ENCODE measurements at regions not wholly inside any gene's neighbourhood (a gene's known extent, or its start where the extent isn't known, plus 50 kb on each side); places are given as distances from the start of the nearest gene placed in this dataset.

DNA sequence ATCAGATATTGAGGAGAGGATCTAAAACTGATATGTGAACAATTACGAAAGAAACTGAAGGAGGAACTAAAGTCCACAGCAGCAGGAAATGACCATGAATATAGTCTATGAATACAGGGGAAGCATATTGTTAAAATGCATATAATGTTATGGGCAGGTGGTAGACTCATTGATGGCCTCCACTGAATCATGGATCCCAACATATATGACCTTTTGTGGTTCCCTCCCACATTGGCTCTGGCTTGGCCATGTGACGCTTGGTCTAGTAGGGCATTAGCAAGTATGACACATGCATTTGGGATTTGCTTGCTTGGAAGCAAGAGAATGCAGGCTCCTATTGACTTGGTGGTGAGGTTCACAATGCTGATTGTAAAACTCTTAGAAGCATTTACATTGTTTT lies 55.2 kb upstream of the RAB18 start:
- H3K79me2 ChIP-seq (ENCODE audit: insufficient read depth, low read length): no peaks in the 10 kb centered on the region
- no peaks in the 10 kb centered on the region for H3K9me2 ChIP-seq (replicated peaks; ENCODE audit: low read depth, low read length)
- no peak overlapping the region for H2AFZ ChIP-seq (ENCODE audit: low read length)
- no peak overlapping the region for H3K9ac ChIP-seq (ENCODE audit: low read depth, low read length, poor library complexity, severe bottlenecking)
- H3K36me3 ChIP-seq (ENCODE audit: insufficient read depth, low read length): no peaks in the 10 kb centered on the region
- no peak overlapping the region for H3K4me3 ChIP-seq (ENCODE audit: low read length, poor library complexity, severe bottlenecking)
- H3F3A ChIP-seq (ENCODE audit: low read depth): no peaks in the 10 kb centered on the region
- no peaks in the 10 kb centered on the region for H4K20me1 ChIP-seq (ENCODE audit: insufficient read depth, low read length, poor library complexity, severe bottlenecking)
- H3K4me1 ChIP-seq (ENCODE audit: insufficient read depth, low read length, poor library complexity, severe bottlenecking): no peaks in the 10 kb centered on the region
- TF ChIP-seq EZH2phosphoT487 (IDR thresholded peaks at IDR 0.05; ENCODE audit: borderline replicate concordance): no peak
- TF ChIP-seq, protein P1, sequence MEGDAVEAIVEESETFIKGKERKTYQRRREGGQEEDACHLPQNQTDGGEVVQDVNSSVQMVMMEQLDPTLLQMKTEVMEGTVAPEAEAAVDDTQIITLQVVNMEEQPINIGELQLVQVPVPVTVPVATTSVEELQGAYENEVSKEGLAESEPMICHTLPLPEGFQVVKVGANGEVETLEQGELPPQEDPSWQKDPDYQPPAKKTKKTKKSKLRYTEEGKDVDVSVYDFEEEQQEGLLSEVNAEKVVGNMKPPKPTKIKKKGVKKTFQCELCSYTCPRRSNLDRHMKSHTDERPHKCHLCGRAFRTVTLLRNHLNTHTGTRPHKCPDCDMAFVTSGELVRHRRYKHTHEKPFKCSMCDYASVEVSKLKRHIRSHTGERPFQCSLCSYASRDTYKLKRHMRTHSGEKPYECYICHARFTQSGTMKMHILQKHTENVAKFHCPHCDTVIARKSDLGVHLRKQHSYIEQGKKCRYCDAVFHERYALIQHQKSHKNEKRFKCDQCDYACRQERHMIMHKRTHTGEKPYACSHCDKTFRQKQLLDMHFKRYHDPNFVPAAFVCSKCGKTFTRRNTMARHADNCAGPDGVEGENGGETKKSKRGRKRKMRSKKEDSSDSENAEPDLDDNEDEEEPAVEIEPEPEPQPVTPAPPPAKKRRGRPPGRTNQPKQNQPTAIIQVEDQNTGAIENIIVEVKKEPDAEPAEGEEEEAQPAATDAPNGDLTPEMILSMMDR (conservative IDR thresholded peaks at IDR 0.05; ENCODE audit: low read length): no peak
- H3K4me2 ChIP-seq (ENCODE audit: low read depth, low read length, poor library complexity, severe bottlenecking): no peak overlapping the region
- H3K27me3 ChIP-seq (ENCODE audit: insufficient read depth, low read length, poor library complexity, severe bottlenecking): no peaks in the 10 kb centered on the region
- H3K9me3 ChIP-seq (ENCODE audit: insufficient read depth, low read depth, low read length): no peaks in the 10 kb centered on the region

DNA sequence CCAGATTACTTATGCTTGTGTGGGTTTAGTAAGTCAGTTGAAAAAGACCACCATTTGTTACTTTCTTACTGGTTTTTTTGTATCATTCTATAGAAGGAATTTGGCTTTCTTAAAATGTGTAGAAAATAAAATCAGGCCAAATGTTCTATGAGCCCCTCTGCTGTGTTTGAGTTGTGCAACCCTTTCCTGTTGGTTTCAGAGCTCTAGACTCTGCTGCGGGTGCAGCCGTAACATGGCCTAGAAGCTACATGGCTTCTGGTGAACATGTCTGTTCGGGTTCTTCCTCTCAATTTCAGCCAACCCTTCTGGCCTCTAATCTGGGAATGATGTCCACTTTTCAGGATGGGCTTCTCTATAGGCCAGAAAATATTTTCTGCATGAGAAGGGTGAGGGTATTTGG lies 56.6 kb upstream of the RAB18 start:
- Histone ChIP-seq H3K27me3 (ENCODE audit: insufficient read depth, low read length, poor library complexity, severe bottlenecking) (no peaks in the 10 kb centered on the region), H3K9me2 (replicated peaks; ENCODE audit: low read depth, low read length) (no peaks in the 10 kb centered on the region), H3K36me3 (ENCODE audit: insufficient read depth, low read length) (no peaks in the 10 kb centered on the region), H2AFZ (ENCODE audit: low read length) (no peak overlapping the region; the same call in 1 of the 2 replicates), H4K20me1 (ENCODE audit: insufficient read depth, low read length, poor library complexity, severe bottlenecking) (no peaks in the 10 kb centered on the region), H3K9me3 (ENCODE audit: insufficient read depth, low read depth, low read length) (no peaks in the 10 kb centered on the region), H3K79me2 (ENCODE audit: insufficient read depth, low read length) (no peaks in the 10 kb centered on the region), H3K4me3 (ENCODE audit: low read length, poor library complexity, severe bottlenecking) (no peak overlapping the region), H3K9ac (ENCODE audit: low read depth, low read length, poor library complexity, severe bottlenecking) (no peak overlapping the region), H3K4me1 (ENCODE audit: insufficient read depth, low read length, poor library complexity, severe bottlenecking) (no peaks in the 10 kb centered on the region), H3K4me2 (ENCODE audit: low read depth, low read length, poor library complexity, severe bottlenecking) (no peak overlapping the region), H3F3A (ENCODE audit: low read depth) (no peaks in the 10 kb centered on the region)
- no peak for TF ChIP-seq EZH2phosphoT487 (IDR thresholded peaks at IDR 0.05; ENCODE audit: borderline replicate concordance)
- TF ChIP-seq, protein P1 (conservative IDR thresholded peaks at IDR 0.05; ENCODE audit: low read length): no peak

DNA sequence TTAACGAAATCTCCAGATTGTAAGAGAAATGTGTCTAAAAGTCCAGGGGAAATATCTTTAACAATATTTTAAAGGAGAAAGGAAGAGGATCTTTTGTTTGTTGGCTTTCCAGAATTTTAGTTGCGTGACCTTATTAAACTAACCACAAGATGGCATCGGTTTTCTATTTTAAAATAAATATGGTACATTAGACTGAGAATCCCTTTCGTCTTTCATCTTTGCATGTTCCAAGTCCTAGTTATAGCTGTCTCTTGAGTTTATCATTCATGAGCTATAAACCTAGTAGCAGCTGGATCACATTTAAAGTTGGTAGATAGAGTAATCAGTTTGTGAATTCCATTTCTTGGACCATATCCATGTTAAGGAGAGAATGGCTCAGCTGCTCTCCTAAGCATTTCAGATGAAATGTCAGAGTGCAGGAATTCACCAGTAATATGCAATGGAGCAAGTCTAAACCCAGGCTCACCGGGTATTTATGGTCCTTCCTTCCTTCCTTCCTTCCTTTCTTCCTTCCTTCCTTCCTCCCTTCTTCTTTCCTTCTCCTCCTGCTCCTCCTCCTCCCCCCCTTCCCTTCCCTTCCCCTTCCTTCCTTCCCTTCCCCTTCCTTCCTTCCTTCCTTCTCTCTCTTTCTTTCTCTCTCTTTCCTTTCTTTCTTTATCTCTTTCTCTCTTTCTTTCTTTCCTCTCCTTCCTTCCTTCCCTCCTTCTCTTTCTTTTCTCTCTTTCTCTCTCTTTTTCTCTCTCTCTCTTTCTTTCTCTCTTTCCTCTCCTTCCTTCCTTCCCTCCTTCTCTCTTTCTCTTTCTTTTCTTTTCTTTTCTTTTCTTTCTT lies 57.8 kb upstream of the RAB18 start:
- H3K36me3 ChIP-seq (ENCODE audit: insufficient read depth, low read length): no peaks in the 10 kb centered on the region
- H3K9me2 ChIP-seq (replicated peaks; ENCODE audit: low read depth, low read length): no peaks in the 10 kb centered on the region
- H3K9me3 ChIP-seq (ENCODE audit: insufficient read depth, low read depth, low read length): no peaks in the 10 kb centered on the region
- peak overlapping the region; percentile 81 for H2AFZ ChIP-seq (ENCODE audit: low read length)
- H3K4me2 ChIP-seq (ENCODE audit: low read depth, low read length, poor library complexity, severe bottlenecking): peak overlapping the region; percentile 41
- H3K4me1 ChIP-seq (ENCODE audit: insufficient read depth, low read length, poor library complexity, severe bottlenecking): no peaks in the 10 kb centered on the region
- H4K20me1 ChIP-seq (ENCODE audit: insufficient read depth, low read length, poor library complexity, severe bottlenecking): no peaks in the 10 kb centered on the region
- no peak overlapping the region for H3K9ac ChIP-seq (ENCODE audit: low read depth, low read length, poor library complexity, severe bottlenecking)
- H3F3A ChIP-seq (ENCODE audit: low read depth): no peaks in the 10 kb centered on the region
- H3K27me3 ChIP-seq (ENCODE audit: insufficient read depth, low read length, poor library complexity, severe bottlenecking): no peaks in the 10 kb centered on the region
- H3K79me2 ChIP-seq (ENCODE audit: insufficient read depth, low read length): no peaks in the 10 kb centered on the region
- H3K4me3 ChIP-seq (ENCODE audit: low read length, poor library complexity, severe bottlenecking): no peak overlapping the region
- no peak for TF ChIP-seq EZH2phosphoT487 (IDR thresholded peaks at IDR 0.05; ENCODE audit: borderline replicate concordance)
- TF ChIP-seq, protein P1 (conservative IDR thresholded peaks at IDR 0.05; ENCODE audit: low read length): peak; percentile 62
